DMS114 treated with DMSO at 0.1 percent for 48 hours (cell line): ENCODE measurements at regions not wholly inside any gene's neighbourhood (a gene's known extent, or its start where the extent isn't known, plus 50 kb on each side); places are given as distances from the start of the nearest gene placed in this dataset.

Experiments
- DNase-seq: peaks from one replicate; lab custom pipeline; 2025; ENCODE audit not compliant: unreplicated experiment; lab: John Stamatoyannopoulos, UW

- no peak for DNase-seq
Observed at GRCh38 chr7:39883812-39884390, 66.2 kb upstream of the CDK13 start.

DNA sequence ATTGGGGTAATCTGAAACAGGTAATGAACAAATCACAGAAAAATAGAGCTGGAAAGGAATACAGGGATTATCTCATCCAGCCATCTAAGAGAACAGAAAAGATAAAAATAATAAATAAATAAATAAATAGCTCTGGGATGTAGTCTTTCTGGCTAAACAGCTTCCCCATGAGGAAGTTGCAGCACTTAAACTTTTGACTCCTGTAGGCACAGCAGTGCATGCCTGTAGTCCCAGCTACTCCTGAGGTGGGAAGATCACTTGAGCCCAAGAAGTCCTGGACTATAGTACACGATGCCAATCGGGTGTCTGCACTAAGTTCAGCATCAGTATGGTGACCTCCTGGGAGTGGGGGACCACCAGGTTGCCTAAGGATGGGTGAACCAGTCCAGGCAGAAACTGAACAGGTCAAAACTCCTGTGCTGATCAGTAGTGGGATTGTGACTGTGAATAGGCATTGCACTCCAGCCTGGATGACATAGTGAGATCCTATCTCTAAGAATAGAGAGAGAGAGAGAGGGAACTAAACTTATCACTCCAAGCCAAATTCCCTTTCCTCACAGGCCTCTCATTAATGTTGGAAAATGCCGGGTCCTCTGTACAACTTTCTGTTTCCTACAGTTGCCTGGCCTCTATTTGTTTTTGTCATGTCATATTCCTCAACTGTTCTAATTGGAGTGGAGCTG lies 61.7 kb upstream of the CDK13 start:
- no peak for DNase-seq

DNA sequence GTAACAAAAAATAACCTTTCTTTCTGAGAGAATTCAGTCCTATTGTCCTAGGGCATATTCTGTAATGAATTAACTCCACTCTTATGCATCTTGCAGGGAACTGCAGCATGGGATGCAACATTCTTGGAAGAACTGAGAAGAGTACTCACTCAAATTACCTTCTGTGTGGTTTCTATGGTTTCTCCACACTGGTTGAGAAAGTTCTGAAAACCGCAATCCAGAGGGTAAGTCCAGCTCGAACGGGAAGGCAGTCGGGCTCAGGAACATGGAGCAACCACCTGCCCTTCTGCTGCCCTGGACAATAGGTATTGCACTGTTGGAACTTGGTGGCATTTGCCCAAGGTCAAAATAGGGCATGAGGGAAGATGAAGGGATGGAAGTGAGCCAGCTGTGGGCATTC lies 59.6 kb upstream of the CDK13 start:
- DNase-seq, result no peak

DNA sequence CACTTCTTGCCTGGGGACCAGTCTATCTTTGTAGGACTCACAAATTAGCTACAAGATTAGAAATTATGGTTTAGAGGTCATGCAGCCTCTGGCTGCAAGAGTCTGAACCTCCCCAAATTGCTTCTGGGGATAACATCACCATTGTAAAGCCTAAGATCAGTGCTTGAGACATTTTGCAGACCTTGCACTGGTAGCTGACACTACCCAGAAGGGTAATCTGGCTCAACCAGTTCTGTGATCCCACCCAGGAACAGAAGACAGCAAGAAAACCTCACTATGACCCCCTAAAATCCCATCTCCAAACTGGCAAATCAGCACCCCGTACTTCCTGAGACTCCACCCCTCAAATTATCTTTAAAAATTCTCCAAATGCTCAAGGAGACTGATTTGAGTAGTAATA lies 58.2 kb upstream of the CDK13 start:
- no peak for DNase-seq

DNA sequence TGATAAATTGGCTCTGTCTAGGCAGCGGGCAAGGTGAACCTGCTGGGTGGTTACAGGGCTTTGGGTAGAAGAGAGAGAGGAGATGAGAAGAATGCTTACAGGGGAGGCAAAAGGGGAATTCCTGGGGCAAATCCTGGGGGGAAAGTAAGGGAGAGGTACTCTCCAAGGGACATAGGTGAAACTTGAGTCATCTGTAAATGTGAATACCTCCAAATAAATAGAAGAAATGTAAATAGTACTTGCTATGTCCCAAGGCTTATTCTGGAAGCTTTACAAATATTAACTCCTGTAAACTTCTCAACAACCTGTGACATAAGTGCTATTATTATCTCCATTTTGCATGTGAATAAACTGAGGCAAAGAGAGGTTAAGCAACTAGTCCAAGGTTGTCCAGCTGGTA lies 57.7 kb upstream of the CDK13 start:
- no peak for DNase-seq

DNA sequence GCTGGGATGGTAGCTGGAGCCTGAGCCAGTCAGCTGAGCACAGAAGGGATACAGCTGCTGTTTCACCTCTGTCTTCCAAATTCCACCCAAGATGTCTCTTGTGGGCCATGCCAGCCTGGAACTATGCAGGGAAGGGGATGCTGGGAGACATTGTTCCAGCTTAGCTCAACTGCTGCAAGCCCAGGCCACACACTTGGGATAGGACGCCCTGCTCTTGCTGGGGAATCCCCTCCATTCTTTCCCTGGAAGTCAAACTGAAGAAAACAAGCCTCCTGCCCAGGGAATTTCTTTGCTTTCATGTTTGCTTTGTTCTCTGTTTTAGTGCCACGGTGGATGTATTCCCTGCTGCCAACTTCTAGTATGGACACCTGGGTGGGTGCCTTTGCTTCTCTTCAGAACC lies 55.2 kb upstream of the CDK13 start:
- no peak for DNase-seq

GRCh38 chr7:39896840-39897239 lies 53.2 kb upstream of the CDK13 start:
- no peak for DNase-seq

GRCh38 chr7:39898867-39899266 lies 51.2 kb upstream of the CDK13 start:
- DNase-seq, result no peak
